SK-N-SH treated with all-trans-retinoic acid at 6 μM for 48 hours (cell line): ENCODE measurements at regions not wholly inside any gene's neighbourhood (a gene's known extent, or its start where the extent isn't known, plus 50 kb on each side); places are given as distances from the start of the nearest gene placed in this dataset.

ENCODE experiments used
- ATAC-seq: fragments of 200-7000 bp; cut with Tn5 transposase; 3 replicates; pipeline ENCODE4 v1.9.1; 2020; ENCODE audit warnings: mild to moderate bottlenecking, moderate library complexity
- ARNTL ChIP-seq: fragments of 450-650 bp; formaldehyde crosslinking; IDR thresholded peaks from 2 replicates; pipeline ENCODE4 v1.5.0; 2020; ENCODE audit warnings: low read depth, mild to moderate bottlenecking, moderate library complexity, borderline replicate concordance
- BACH2 ChIP-seq: fragments of 250-450 bp; sonication (Bioruptor Pico); IDR thresholded peaks from 2 replicates; pipeline ENCODE4 v1.9.0; 2021; ENCODE audit warnings: mild to moderate bottlenecking, borderline replicate concordance
- CREB5 ChIP-seq: fragments of 250-450 bp; sonication (Bioruptor Pico); IDR thresholded peaks from 2 replicates; pipeline ENCODE4 v1.5.1; 2020; ENCODE audit warnings: low read depth, mild to moderate bottlenecking, moderate library complexity
- CSDC2 ChIP-seq: fragments of 250-450 bp; sonication (Bioruptor Pico); IDR thresholded peaks from 2 replicates; pipeline ENCODE4 v1.5.0; 2020; ENCODE audit warnings: mild to moderate bottlenecking, moderate library complexity
- CSRNP3 ChIP-seq: fragments of 250-450 bp; sonication (Bioruptor Pico); IDR thresholded peaks from 2 replicates; pipeline ENCODE4 v1.5.1; 2021; ENCODE audit warnings: mild to moderate bottlenecking, moderate library complexity
- ESRRG ChIP-seq: fragments of 250-450 bp; sonication (Bioruptor Pico); IDR thresholded peaks from 2 replicates; pipeline ENCODE4 v1.6.1; 2021; ENCODE audit warnings: mild to moderate bottlenecking
- GLIS3 ChIP-seq: fragments of 250-450 bp; sonication (Bioruptor Pico); IDR thresholded peaks from 2 replicates; pipeline ENCODE4 v1.5.0; 2020; ENCODE audit warnings: mild to moderate bottlenecking, moderate library complexity
- ISL1 ChIP-seq: fragments of 250-450 bp; sonication (Bioruptor Pico); IDR thresholded peaks from 2 replicates; pipeline ENCODE4 v2.1.2; 2022; ENCODE audit warnings: mild to moderate bottlenecking, moderate library complexity
- OSR1 ChIP-seq: fragments of 250-450 bp; sonication (Bioruptor Pico); IDR thresholded peaks from 2 replicates; pipeline ENCODE4 v1.8.0; 2022; ENCODE audit warnings: moderate library complexity, mild to moderate bottlenecking, inconsistent platforms
- PATZ1 ChIP-seq: fragments of 250-450 bp; sonication (Bioruptor Pico); IDR thresholded peaks from 2 replicates; pipeline ENCODE4 v1.8.0; 2020; ENCODE audit warnings: mild to moderate bottlenecking, moderate library complexity, borderline replicate concordance
- POU6F1 ChIP-seq: fragments of 250-450 bp; sonication (Bioruptor Pico); IDR thresholded peaks from 2 replicates; pipeline ENCODE4 v1.8.0; 2021; ENCODE audit warnings: low read depth, mild to moderate bottlenecking, moderate library complexity, borderline replicate concordance
- PPARA ChIP-seq: fragments of 250-450 bp; sonication (Bioruptor Pico); IDR thresholded peaks from 2 replicates; pipeline ENCODE4 v1.5.0; 2020; ENCODE audit warnings: mild to moderate bottlenecking, borderline replicate concordance
- RARB ChIP-seq: fragments of 250-450 bp; sonication (Bioruptor Pico); IDR thresholded peaks from 2 replicates; pipeline ENCODE4 v1.8.0; 2021; ENCODE audit warnings: mild to moderate bottlenecking, moderate library complexity
- SNAI2 ChIP-seq: fragments of 250-450 bp; sonication (Bioruptor Pico); IDR thresholded peaks from 2 replicates; pipeline ENCODE4 v1.5.0; 2020; ENCODE audit warnings: mild to moderate bottlenecking, moderate library complexity
- TOX ChIP-seq: fragments of 250-450 bp; sonication (Bioruptor Pico); IDR thresholded peaks from 2 replicates; pipeline ENCODE4 v1.8.0; 2021; ENCODE audit warnings: mild to moderate bottlenecking, moderate library complexity, borderline replicate concordance
- TSHZ2 ChIP-seq: fragments of 250-450 bp; sonication (Bioruptor Pico); IDR thresholded peaks from 2 replicates; pipeline ENCODE4 v1.5.0; 2020; ENCODE audit warnings: mild to moderate bottlenecking, moderate library complexity
- ZC3H10 ChIP-seq: fragments of 250-450 bp; sonication (Bioruptor Pico); IDR thresholded peaks from 2 replicates; pipeline ENCODE4 v1.5.1; 2021; ENCODE audit warnings: mild to moderate bottlenecking, moderate library complexity
- ZFP30 ChIP-seq: fragments of 450-650 bp; formaldehyde crosslinking; IDR thresholded peaks from 2 replicates; pipeline ENCODE4 v1.5.0; 2022; ENCODE audit warnings: mild to moderate bottlenecking, moderate library complexity
- ZNF565 ChIP-seq: fragments of 450-650 bp; formaldehyde crosslinking; conservative IDR thresholded peaks from 2 replicates; pipeline ENCODE4 v1.5.0; 2020; ENCODE audit warnings: low read depth, mild to moderate bottlenecking, moderate library complexity
- ZNF70 ChIP-seq: fragments of 450-650 bp; formaldehyde crosslinking; IDR thresholded peaks from 2 replicates; pipeline ENCODE4 v1.5.0; 2020; ENCODE audit warnings: mild to moderate bottlenecking, moderate library complexity
- ZNF8 ChIP-seq: fragments of 450-650 bp; formaldehyde crosslinking; IDR thresholded peaks from 2 replicates; pipeline ENCODE4 v1.5.0; 2020; ENCODE audit warnings: mild to moderate bottlenecking, moderate library complexity

- TF ChIP-seq CSRNP3 (CRISPR knock-in tag) (no peak), CREB5 (CRISPR knock-in tag) (no peak), ARNTL (no peak), PPARA (CRISPR knock-in tag) (no peak), ZNF70 (no peak), OSR1 (CRISPR knock-in tag) (no peak), ZC3H10 (CRISPR knock-in tag) (no peak), SNAI2 (no peak), ZFP30 (CRISPR knock-in tag) (no peak), CSDC2 (CRISPR knock-in tag) (no peak), RARB (CRISPR knock-in tag) (no peak)
- no peak for ATAC-seq
Measured at GRCh38 chr12:89216211-89216952, 135.9 kb downstream of the DUSP6 start.

GRCh38 chr12:89215196-89215595 is 137.1 kb downstream of the DUSP6 start:
- ATAC-seq = no peak
- no peak for TF ChIP-seq POU6F1
- TF ChIP-seq ZNF565 (CRISPR knock-in tag) = no peak
- no peak for TF ChIP-seq ESRRG (CRISPR knock-in tag)
- TF ChIP-seq PPARA (CRISPR knock-in tag) = no peak
- TF ChIP-seq ISL1 (CRISPR knock-in tag) = no peak
- TF ChIP-seq GLIS3 (CRISPR knock-in tag) = no peak
- TF ChIP-seq TOX (CRISPR knock-in tag) = no peak

- no peak for ATAC-seq
- TF ChIP-seq GLIS3 (CRISPR knock-in tag) (no peak), BACH2 (CRISPR knock-in tag) (no peak), ESRRG (CRISPR knock-in tag) (no peak), TSHZ2 (CRISPR knock-in tag) (no peak), CSRNP3 (CRISPR knock-in tag) (no peak), ZNF8 (CRISPR knock-in tag) (no peak), PATZ1 (no peak), ZNF70 (no peak), ZC3H10 (CRISPR knock-in tag) (no peak), ISL1 (CRISPR knock-in tag) (no peak), CREB5 (CRISPR knock-in tag) (no peak), ZNF565 (CRISPR knock-in tag) (no peak), TOX (CRISPR knock-in tag) (no peak), RARB (CRISPR knock-in tag) (no peak), POU6F1 (no peak), OSR1 (CRISPR knock-in tag) (no peak), CSDC2 (CRISPR knock-in tag) (no peak)
Measured at GRCh38 chr12:89213747-89214146, 138.6 kb downstream of the DUSP6 start.
